Esophagus muscularis mucosa (tissue), 4 donors: ENCODE measurements at regions not wholly inside any gene's neighbourhood (a gene's known extent, or its start where the extent isn't known, plus 50 kb on each side); places are given as distances from the start of the nearest gene placed in this dataset.
"Not testable (repeated sequence)": the region's sequence is repeated elsewhere in the genome, so short reads cannot be mapped to it uniquely, and the experiment has no call there.

Experiments used
- DNase-seq: peaks from one replicate; pipeline ENCODE4 v3.0.0-alpha.2; 2017; ENCODE audit errors: extremely low spot score
- H3K27ac ChIP-seq, 4 donors: fragments of 200-600 bp; sonication (generic); replicated peaks in 1 of 4; 1 replicate in 3 of 4; 2 replicates in 1 of 4; pipeline ENCODE4 v1.5.1; 2016 to 2019; ENCODE audit warnings: mild to moderate bottlenecking in 1 of 4
- H3K27me3 ChIP-seq, 4 donors: fragments of 200-600 bp; sonication (generic); one replicate each; pipeline versions ENCODE4 v1.5.1 to v1.6.0; 2016 to 2019
- H3K36me3 ChIP-seq, 4 donors: fragments of 200-600 bp; sonication (generic); one replicate each; pipeline ENCODE4 v1.5.1; 2016 to 2019
- H3K4me1 ChIP-seq, 4 donors: fragments of 200-600 bp; sonication (generic); one replicate each; pipeline ENCODE4 v1.5.1; 2016 to 2019
- H3K4me3 ChIP-seq, 4 donors: fragments of 200-600 bp; sonication (generic); 1 replicate in 2 of 4; 2 replicates in 2 of 4; pipeline ENCODE4 v1.5.1; 2016 to 2019; ENCODE audit warnings: mild to moderate bottlenecking in 4 of 4, moderate library complexity in 1 of 4
- H3K9me3 ChIP-seq, 4 donors: fragments of 200-600 bp; sonication (generic); 1 replicate in 3 of 4; 2 replicates in 1 of 4; pipeline ENCODE4 v1.5.1; 2016 to 2019
- CTCF ChIP-seq, 3 experiments: fragments of 200-600 bp in 2 of 3; fragments of 450-650 bp in 1 of 3; sonication (generic) in 2 of 3; IDR thresholded peaks; one replicate each; pipeline ENCODE4 v1.5.1; 2017 to 2019; ENCODE audit warnings: antibody characterized with exemption in 3 of 3, mild to moderate bottlenecking in 2 of 3, moderate library complexity in 1 of 3
- EP300 ChIP-seq: sonication (generic); formaldehyde crosslinking; IDR thresholded peaks from one replicate; pipeline ENCODE4 v1.6.1; 2017; ENCODE audit warnings: antibody characterized with exemption
- POLR2A ChIP-seq: fragments of 450-650 bp; IDR thresholded peaks from one replicate; pipeline ENCODE4 v1.6.1; 2017; ENCODE audit warnings: antibody characterized with exemption, moderate library complexity, mild to moderate bottlenecking, low read depth
- POLR2AphosphoS5 ChIP-seq, 2 donors: sonication (generic); formaldehyde crosslinking; IDR thresholded peaks; one replicate each; pipeline ENCODE4 v1.6.1; 2017; ENCODE audit warnings: antibody characterized with exemption in 2 of 2
- WGBS: methylation state at CpG from one replicate; pipeline ENCODE4 v1.1.5; 2018; 5-methylcytosine and 5-hydroxymethylcytosine counted together
- intact Hi-C: fragments of 100-400 bp; cut with DNase I; formaldehyde crosslinking; loops from one replicate; pipeline ENCODE4 v1.15.1; 2023

- H3K4me3 ChIP-seq, result no peak overlapping the region
- TF ChIP-seq CTCF (IDR thresholded peaks at IDR 0.05), result no peak
- TF ChIP-seq POLR2AphosphoS5 (IDR thresholded peaks at IDR 0.05), result no peak
- TF ChIP-seq EP300, result no peak
- TF ChIP-seq POLR2A, result no peak
- intact Hi-C loops, result no loop called here
- H3K27ac ChIP-seq, result peak overlapping the region; percentile 68 to 79 (median 76)
- 75% methylated on average over 1 of the region's 1 CpG for WGBS
- no peak for DNase-seq
- peaks cover 0 to 49% (median 41%) of the 10 kb centered on the region in 4 donors for H3K4me1 ChIP-seq
- peaks cover 0 to 4% (median 0%) of the 10 kb centered on the region in 4 donors for H3K9me3 ChIP-seq
- no peaks in the 10 kb centered on the region for H3K27me3 ChIP-seq
- no peaks in the 10 kb centered on the region for H3K36me3 ChIP-seq
Observed at GRCh38 chr4:123651536-123652180, 255.1 kb downstream of the SPRY1 start.

GRCh38 chr4:123652476-123652875 lies 255.9 kb downstream of the SPRY1 start:
- H3K36me3 ChIP-seq, result no peaks in the 10 kb centered on the region
- TF ChIP-seq POLR2AphosphoS5 (IDR thresholded peaks at IDR 0.05), result no peak
- no peak for TF ChIP-seq POLR2A
- TF ChIP-seq CTCF (IDR thresholded peaks at IDR 0.05), result no peak
- TF ChIP-seq EP300, result no peak
- intact Hi-C loops, result no loop called here
- H3K9me3 ChIP-seq, result peaks cover 0 to 4% (median 0%) of the 10 kb centered on the region in 4 donors
- H3K27me3 ChIP-seq, result no peaks in the 10 kb centered on the region
- WGBS, result 40% methylated on average over 1 of the region's 1 CpG
- peaks cover 0 to 49% (median 41%) of the 10 kb centered on the region in 4 donors for H3K4me1 ChIP-seq
- H3K27ac ChIP-seq, result peak overlapping the region in 3 of 4 donors; percentile 68 to 79 (median 79)
- H3K4me3 ChIP-seq, result no peak overlapping the region
- DNase-seq, result no peak

GRCh38 chr4:123653236-123653635 lies 256.6 kb downstream of the SPRY1 start:
- WGBS, result 98% methylated on average over 2 of the region's 2 CpGs
- intact Hi-C loops, result no loop called here
- H3K27me3 ChIP-seq, result no peaks in the 10 kb centered on the region
- no peak for DNase-seq
- H3K4me1 ChIP-seq, result peaks cover 0 to 49% (median 41%) of the 10 kb centered on the region in 4 donors
- no peaks in the 10 kb centered on the region for H3K36me3 ChIP-seq
- no peak for TF ChIP-seq CTCF (IDR thresholded peaks at IDR 0.05)
- TF ChIP-seq POLR2AphosphoS5 (IDR thresholded peaks at IDR 0.05), result no peak
- TF ChIP-seq POLR2A, result no peak
- TF ChIP-seq EP300, result no peak
- H3K4me3 ChIP-seq, result no peak overlapping the region
- H3K27ac ChIP-seq, result no peak overlapping the region
- H3K9me3 ChIP-seq, result peaks cover 0 to 4% (median 0%) of the 10 kb centered on the region in 4 donors

- DNase-seq, H3K4me3 ChIP-seq, H3K36me3 ChIP-seq, H3K27me3 ChIP-seq, H3K27ac ChIP-seq, H3K9me3 ChIP-seq: not testable (repeated sequence)
- peaks cover 0 to 19% (median 11%) of the 10 kb centered on the region in 4 donors for H3K4me1 ChIP-seq
- intact Hi-C loops, result loop anchor here (5.0 kb wide), 1 partner anchor 260 kb away; the partner anchor contains the start of gene SPRY1
Observed at GRCh38 chr4:123656746-123657294, 260.2 kb downstream of the SPRY1 start.

GRCh38 chr4:123657606-123658005 lies 261.0 kb downstream of the SPRY1 start:
- H3K4me3 ChIP-seq, H3K36me3 ChIP-seq, H3K9me3 ChIP-seq, H3K27me3 ChIP-seq, DNase-seq, H3K27ac ChIP-seq: not testable (repeated sequence)
- 95% methylated on average over 2 of the region's 2 CpGs for WGBS
- H3K4me1 ChIP-seq, result peaks cover 0 to 12% (median 7%) of the 10 kb centered on the region in 4 donors
- intact Hi-C loops, result loop anchor here (5.0 kb wide), 1 partner anchor 260 kb away; the partner anchor contains the start of gene SPRY1
